GM12801 (cell line): ENCODE measurements at regions not wholly inside any gene's neighbourhood (a gene's known extent, or its start where the extent isn't known, plus 50 kb on each side); places are given as distances from the start of the nearest gene placed in this dataset.

Experiments used
- CTCF ChIP-seq: IDR thresholded peaks from one replicate; pipeline ENCODE4 v1.5.1; 2011; ENCODE audit warnings: control low read depth; ENCODE audit not compliant: insufficient read length; ENCODE audit errors: extremely low read depth

DNA sequence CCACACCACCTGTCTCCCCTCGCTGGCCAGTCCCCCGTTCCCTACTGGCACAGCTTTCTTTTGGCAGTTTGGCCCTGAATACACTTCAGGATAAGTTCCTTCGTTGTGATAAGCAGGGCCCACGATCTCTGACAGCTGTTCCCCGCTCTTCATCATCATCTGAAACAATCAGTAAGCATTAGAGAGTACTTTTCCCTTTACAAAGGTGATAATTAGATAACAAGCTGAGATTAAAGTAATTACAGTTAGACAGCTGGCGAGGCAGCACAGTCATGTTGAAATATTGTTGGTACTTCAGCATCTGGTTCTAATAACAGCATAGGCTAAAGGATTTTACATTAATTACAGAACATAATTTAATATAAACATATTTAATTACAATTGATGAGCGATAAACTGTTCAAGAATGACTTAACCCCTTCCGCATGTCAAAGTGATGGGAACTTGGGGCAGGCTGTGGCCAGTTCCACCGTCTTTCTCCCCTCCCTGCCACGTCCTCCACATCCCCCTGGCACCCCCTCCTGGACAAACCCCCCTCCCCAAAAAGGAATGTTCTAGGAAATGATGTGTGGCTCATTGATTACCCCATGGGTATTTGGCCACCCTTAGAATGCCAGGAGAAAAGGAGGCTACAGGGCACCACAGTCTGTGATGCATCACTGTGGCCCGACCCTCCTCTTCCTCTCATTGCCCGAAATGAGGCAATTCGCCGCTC lies 134.9 kb downstream of the RCN1 start:
- TF ChIP-seq CTCF, result no peak

GRCh38 chr11:32226480-32226879 lies 135.6 kb downstream of the RCN1 start:
- TF ChIP-seq CTCF, result no peak

- TF ChIP-seq CTCF, result no peak
Measured at GRCh38 chr11:32229576-32230240, 138.8 kb downstream of the RCN1 start.

- TF ChIP-seq CTCF, result no peak
Measured at GRCh38 chr11:32231909-32232493, 141.1 kb downstream of the RCN1 start.

DNA sequence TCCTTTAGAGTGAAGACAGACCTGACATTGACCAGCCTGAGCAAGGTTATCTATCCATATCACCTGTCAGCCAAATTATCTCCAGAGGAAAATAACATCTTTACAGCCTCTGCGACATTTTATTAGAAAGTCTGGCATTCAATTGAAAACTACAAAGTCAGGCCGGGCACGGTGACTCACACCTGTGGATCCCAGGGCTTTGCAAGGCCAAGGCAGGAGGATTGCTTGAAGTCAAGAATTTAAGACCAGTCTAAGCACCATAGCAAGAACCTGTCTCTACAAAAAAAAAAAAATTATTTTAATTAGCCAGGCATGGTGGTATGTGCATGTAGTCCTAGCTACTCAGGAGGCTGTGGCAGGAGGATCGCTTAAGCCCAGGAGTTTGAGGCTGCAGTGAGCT lies 141.6 kb downstream of the RCN1 start:
- TF ChIP-seq CTCF, result no peak

DNA sequence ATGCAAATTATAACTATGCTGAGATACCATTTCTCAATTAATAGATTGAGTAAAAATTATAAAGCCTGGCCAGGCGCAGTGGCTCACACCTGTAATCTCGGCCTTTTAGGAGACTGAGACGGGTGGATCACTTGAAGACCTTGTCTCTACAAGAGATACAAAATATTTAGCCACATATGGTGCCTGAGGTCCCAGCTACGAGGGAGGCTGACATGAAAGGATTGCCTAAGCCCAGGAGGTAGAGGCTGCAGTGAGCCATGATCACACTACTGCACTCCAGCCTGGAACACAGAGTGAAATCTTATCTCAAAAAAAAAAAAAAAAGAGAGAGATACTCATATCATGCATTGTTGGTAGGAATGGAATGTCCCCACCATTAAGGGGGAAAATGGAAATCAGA lies 142.4 kb downstream of the RCN1 start:
- no peak for TF ChIP-seq CTCF

- no peak for TF ChIP-seq CTCF
Measured at GRCh38 chr11:32233928-32234327, 143.1 kb downstream of the RCN1 start.
